Hepatocyte (in vitro differentiated cells): ENCODE measurements at regions not wholly inside any gene's neighbourhood (a gene's known extent, or its start where the extent isn't known, plus 50 kb on each side); places are given as distances from the start of the nearest gene placed in this dataset.

ENCODE experiments used
- EZH2phosphoT487 ChIP-seq: fragments of 200-600 bp; sonication (generic); IDR thresholded peaks from one replicate; pipeline ENCODE4 v1.6.1; 2018; ENCODE audit warnings: antibody characterized with exemption, mild to moderate bottlenecking, low read depth, moderate library complexity; ENCODE audit not compliant: unreplicated experiment, severe bottlenecking
- TF ChIP-seq, protein P1 (sequence below): fragments of 200-600 bp; sonication (generic); IDR thresholded peaks from 2 replicates; pipeline ENCODE4 v1.5.1; 2016; ENCODE audit warnings: antibody characterized with exemption, mild to moderate bottlenecking; ENCODE audit not compliant: poor library complexity

DNA sequence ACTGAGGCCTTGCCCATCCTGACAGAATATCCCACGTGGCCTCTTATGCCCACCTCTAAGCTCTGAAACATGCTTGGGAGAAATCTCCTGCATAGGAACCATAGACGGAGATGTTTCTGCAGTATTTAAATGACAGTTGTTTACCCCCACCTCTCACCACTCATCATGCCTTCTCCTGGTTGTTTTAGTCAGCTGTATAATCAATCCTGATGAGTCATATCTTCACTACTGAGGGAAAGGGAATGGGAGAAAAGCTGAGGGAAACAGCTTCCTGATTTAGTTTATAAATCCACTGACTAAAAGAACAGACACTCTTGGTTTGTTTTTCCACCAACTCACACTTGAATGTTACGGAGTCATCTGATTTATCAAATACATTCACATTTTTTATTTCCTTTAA lies 113.2 kb upstream of the TENT5A start:
- TF ChIP-seq, protein P1, sequence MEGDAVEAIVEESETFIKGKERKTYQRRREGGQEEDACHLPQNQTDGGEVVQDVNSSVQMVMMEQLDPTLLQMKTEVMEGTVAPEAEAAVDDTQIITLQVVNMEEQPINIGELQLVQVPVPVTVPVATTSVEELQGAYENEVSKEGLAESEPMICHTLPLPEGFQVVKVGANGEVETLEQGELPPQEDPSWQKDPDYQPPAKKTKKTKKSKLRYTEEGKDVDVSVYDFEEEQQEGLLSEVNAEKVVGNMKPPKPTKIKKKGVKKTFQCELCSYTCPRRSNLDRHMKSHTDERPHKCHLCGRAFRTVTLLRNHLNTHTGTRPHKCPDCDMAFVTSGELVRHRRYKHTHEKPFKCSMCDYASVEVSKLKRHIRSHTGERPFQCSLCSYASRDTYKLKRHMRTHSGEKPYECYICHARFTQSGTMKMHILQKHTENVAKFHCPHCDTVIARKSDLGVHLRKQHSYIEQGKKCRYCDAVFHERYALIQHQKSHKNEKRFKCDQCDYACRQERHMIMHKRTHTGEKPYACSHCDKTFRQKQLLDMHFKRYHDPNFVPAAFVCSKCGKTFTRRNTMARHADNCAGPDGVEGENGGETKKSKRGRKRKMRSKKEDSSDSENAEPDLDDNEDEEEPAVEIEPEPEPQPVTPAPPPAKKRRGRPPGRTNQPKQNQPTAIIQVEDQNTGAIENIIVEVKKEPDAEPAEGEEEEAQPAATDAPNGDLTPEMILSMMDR: no peak
- no peak for TF ChIP-seq EZH2phosphoT487
